MM.1S (cell line): ENCODE measurements at regions not wholly inside any gene's neighbourhood (a gene's known extent, or its start where the extent isn't known, plus 50 kb on each side); places are given as distances from the start of the nearest gene placed in this dataset.

Source experiments
- DNase-seq: peaks from one replicate; pipeline ENCODE4 v3.0.0-alpha.2; 2015
- H2AFZ ChIP-seq: fragments of 300-600 bp; sonication (generic); 2 replicates; pipeline ENCODE4 v1.6.0; 2016; ENCODE audit warnings: antibody characterized with exemption, low read length
- H3F3A ChIP-seq: fragments of 300-600 bp; sonication (generic); 2 replicates; pipeline ENCODE4 v1.6.1; 2016; ENCODE audit warnings: mild to moderate bottlenecking, antibody characterized with exemption, low read length, moderate library complexity, mixed read lengths; ENCODE audit not compliant: insufficient read depth
- H3K27ac ChIP-seq: fragments of 300-600 bp; sonication (generic); 2 replicates; pipeline ENCODE4 v1.5.1; 2016; ENCODE audit warnings: mild to moderate bottlenecking, low read length
- H3K27me3 ChIP-seq: fragments of 300-600 bp; sonication (generic); replicated peaks from 2 replicates; pipeline ENCODE4 v1.6.0; 2016; ENCODE audit warnings: low read length; ENCODE audit not compliant: insufficient read depth
- H3K36me3 ChIP-seq: fragments of 300-600 bp; sonication (generic); replicated peaks from 2 replicates; pipeline ENCODE4 v1.6.1; 2016; ENCODE audit warnings: mild to moderate bottlenecking, low read length, mixed read lengths; ENCODE audit not compliant: insufficient read depth
- H3K4me1 ChIP-seq: fragments of 300-600 bp; sonication (generic); 2 replicates; pipeline ENCODE4 v1.6.1; 2016; ENCODE audit warnings: low read length, mixed read lengths
- H3K4me2 ChIP-seq: fragments of 300-600 bp; sonication (generic); 2 replicates; pipeline ENCODE4 v1.6.0; 2016; ENCODE audit warnings: low read depth, low read length
- H3K4me3 ChIP-seq: fragments of 300-600 bp; sonication (generic); 2 replicates; pipeline ENCODE4 v1.5.1; 2016; ENCODE audit warnings: low read length, mixed read lengths
- H3K79me2 ChIP-seq: fragments of 300-600 bp; sonication (generic); 2 replicates; pipeline ENCODE4 v1.6.1; 2016; ENCODE audit warnings: mixed run types, low read length, mixed read lengths
- H3K9ac ChIP-seq: fragments of 300-600 bp; sonication (generic); 2 replicates; pipeline ENCODE4 v1.6.1; 2016; ENCODE audit warnings: low read length, mixed read lengths
- H3K9me2 ChIP-seq: fragments of 300-600 bp; sonication (generic); replicated peaks from 2 replicates; pipeline ENCODE4 v1.6.1; 2016; ENCODE audit warnings: mild to moderate bottlenecking, low read length, mixed read lengths; ENCODE audit not compliant: insufficient read depth
- H3K9me3 ChIP-seq: fragments of 300-600 bp; sonication (generic); replicated peaks from 2 replicates; pipeline ENCODE4 v1.6.1; 2016; ENCODE audit warnings: mild to moderate bottlenecking, low read length, mixed read lengths; ENCODE audit not compliant: insufficient read depth
- H4K20me1 ChIP-seq: fragments of 300-600 bp; sonication (generic); 2 replicates; pipeline ENCODE4 v1.6.1; 2016; ENCODE audit warnings: mild to moderate bottlenecking, low read length, moderate library complexity, mixed read lengths; ENCODE audit not compliant: insufficient read depth
- EZH2 ChIP-seq: fragments of 300-600 bp; sonication (generic); optimal IDR thresholded peaks from 2 replicates; pipeline ENCODE3; 2017; ENCODE audit warnings: low read depth, mild to moderate bottlenecking, antibody characterized with exemption, low read length, mixed read lengths
- EZH2phosphoT487 ChIP-seq: fragments of 300-600 bp; sonication (generic); IDR thresholded peaks from 2 replicates; pipeline ENCODE4 v1.6.1; 2018; ENCODE audit warnings: antibody characterized with exemption, low read length
- TF ChIP-seq, protein P1 (sequence below): fragments of 300-600 bp; sonication (generic); IDR thresholded peaks from 2 replicates; pipeline ENCODE4 v1.5.1; 2016; ENCODE audit warnings: antibody characterized with exemption, low read length, mixed read lengths

DNA sequence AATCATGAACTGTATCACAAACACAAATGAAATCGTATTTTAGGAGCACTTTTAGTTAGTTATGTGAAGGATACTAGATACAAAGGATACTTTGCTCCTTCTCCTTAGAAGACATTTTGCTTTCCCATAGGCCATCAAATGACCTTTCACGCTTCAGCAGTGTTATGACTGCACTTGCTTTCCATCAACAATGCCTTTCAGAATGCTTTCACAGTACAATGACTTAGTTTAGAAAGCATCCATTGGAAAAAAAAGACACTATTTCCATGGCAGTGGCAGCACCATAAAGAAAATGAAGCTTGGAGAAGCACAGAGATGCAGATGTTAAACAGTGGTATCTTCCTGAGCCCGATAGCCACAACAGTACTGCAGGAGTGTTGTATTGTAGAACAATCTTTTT is 203.9 kb downstream of the PCSK1 start:
- H3K79me2 ChIP-seq, result no peaks in the 10 kb centered on the region
- no peak overlapping the region for H3K9ac ChIP-seq
- no peaks in the 10 kb centered on the region for H3K9me3 ChIP-seq
- no peak for TF ChIP-seq EZH2
- no peak for TF ChIP-seq EZH2phosphoT487
- TF ChIP-seq, protein P1, sequence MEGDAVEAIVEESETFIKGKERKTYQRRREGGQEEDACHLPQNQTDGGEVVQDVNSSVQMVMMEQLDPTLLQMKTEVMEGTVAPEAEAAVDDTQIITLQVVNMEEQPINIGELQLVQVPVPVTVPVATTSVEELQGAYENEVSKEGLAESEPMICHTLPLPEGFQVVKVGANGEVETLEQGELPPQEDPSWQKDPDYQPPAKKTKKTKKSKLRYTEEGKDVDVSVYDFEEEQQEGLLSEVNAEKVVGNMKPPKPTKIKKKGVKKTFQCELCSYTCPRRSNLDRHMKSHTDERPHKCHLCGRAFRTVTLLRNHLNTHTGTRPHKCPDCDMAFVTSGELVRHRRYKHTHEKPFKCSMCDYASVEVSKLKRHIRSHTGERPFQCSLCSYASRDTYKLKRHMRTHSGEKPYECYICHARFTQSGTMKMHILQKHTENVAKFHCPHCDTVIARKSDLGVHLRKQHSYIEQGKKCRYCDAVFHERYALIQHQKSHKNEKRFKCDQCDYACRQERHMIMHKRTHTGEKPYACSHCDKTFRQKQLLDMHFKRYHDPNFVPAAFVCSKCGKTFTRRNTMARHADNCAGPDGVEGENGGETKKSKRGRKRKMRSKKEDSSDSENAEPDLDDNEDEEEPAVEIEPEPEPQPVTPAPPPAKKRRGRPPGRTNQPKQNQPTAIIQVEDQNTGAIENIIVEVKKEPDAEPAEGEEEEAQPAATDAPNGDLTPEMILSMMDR, result no peak
- no peaks in the 10 kb centered on the region for H3K4me1 ChIP-seq
- no peaks in the 10 kb centered on the region for H3K27me3 ChIP-seq
- DNase-seq, result no peak
- no peaks in the 10 kb centered on the region for H3K9me2 ChIP-seq
- no peak overlapping the region for H2AFZ ChIP-seq
- no peak overlapping the region for H3K4me2 ChIP-seq
- no peaks in the 10 kb centered on the region for H4K20me1 ChIP-seq
- H3K36me3 ChIP-seq, result no peaks in the 10 kb centered on the region
- no peak overlapping the region for H3K4me3 ChIP-seq
- no peaks in the 10 kb centered on the region for H3F3A ChIP-seq
- H3K27ac ChIP-seq, result no peak overlapping the region

DNA sequence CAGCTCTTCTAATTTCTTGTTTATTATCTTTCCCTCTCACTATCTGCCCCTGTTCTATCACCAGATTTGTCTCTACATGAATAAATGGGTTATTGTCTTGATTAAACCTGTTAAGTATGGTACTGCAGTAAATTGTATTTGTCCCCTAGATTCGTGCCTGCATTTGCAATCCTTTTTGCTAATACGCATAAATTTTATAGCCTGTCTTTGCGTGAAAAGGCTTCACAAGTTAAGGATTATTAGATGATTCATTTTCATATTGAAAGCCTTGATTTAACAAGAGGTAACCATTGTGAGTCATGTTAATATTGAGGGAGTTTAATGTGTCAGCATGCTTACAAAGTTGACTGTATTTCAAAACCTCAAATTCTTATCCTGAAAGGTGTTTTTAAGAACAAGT is 204.6 kb downstream of the PCSK1 start:
- no peaks in the 10 kb centered on the region for H3K4me1 ChIP-seq
- no peaks in the 10 kb centered on the region for H3K79me2 ChIP-seq
- no peak overlapping the region for H3K9ac ChIP-seq
- TF ChIP-seq EZH2 (no peak), EZH2phosphoT487 (no peak)
- TF ChIP-seq, protein P1, result no peak
- H3K4me2 ChIP-seq, result no peak overlapping the region
- no peaks in the 10 kb centered on the region for H4K20me1 ChIP-seq
- no peak overlapping the region for H3K27ac ChIP-seq
- no peak for DNase-seq
- no peaks in the 10 kb centered on the region for H3K9me3 ChIP-seq
- H3F3A ChIP-seq, result no peaks in the 10 kb centered on the region
- H2AFZ ChIP-seq, result no peak overlapping the region
- H3K27me3 ChIP-seq, result no peaks in the 10 kb centered on the region
- no peak overlapping the region for H3K4me3 ChIP-seq
- H3K9me2 ChIP-seq, result no peaks in the 10 kb centered on the region
- no peaks in the 10 kb centered on the region for H3K36me3 ChIP-seq

DNA sequence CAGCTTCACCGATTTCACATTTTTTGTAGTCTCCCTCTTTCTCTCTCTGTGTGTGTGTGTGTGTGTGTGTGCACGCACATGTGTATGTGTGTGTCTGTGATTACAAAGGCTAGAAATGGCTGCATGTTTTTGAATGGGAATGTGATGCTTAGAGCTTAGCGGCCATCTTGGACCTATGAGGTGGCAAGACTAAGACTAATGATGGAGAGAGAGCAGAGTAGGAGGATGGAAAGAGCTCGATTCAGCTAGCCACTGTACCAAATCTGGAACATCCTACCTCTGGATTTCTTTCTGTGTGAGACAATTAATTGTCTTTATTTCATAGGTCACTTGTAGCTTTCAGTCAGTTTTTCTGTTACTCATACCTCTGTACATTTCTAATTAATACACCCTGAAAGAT is 205.1 kb downstream of the PCSK1 start:
- Histone ChIP-seq H3F3A (no peaks in the 10 kb centered on the region), H2AFZ (no peak overlapping the region), H3K9me3 (no peaks in the 10 kb centered on the region), H3K9me2 (no peaks in the 10 kb centered on the region), H4K20me1 (no peaks in the 10 kb centered on the region), H3K4me1 (no peaks in the 10 kb centered on the region), H3K27me3 (no peaks in the 10 kb centered on the region), H3K36me3 (no peaks in the 10 kb centered on the region), H3K79me2 (no peaks in the 10 kb centered on the region), H3K27ac (no peak overlapping the region), H3K4me3 (no peak overlapping the region), H3K4me2 (no peak overlapping the region), H3K9ac (no peak overlapping the region)
- no peak for TF ChIP-seq EZH2
- TF ChIP-seq EZH2phosphoT487, result no peak
- TF ChIP-seq, protein P1, result no peak
- no peak for DNase-seq
